SK-N-SH (cell line): ENCODE measurements at regions not wholly inside any gene's neighbourhood (a gene's known extent, or its start where the extent isn't known, plus 50 kb on each side); places are given as distances from the start of the nearest gene placed in this dataset.

Experiments
- CTCF ChIA-PET: fragments of 300-600, 350-600 bp; formaldehyde crosslinking; extraction: SDS; loops from one replicate; lab custom pipeline; 2021; lab: Yijun Ruan, JAX
- POLR2A ChIA-PET: fragments of 350-600 bp; sonication (Branson Sonifier 250); formaldehyde crosslinking; extraction: SDS; loops from one replicate; lab custom pipeline; 2020; ENCODE audit warnings: antibody characterized with exemption, inconsistent platforms; lab: Yijun Ruan, JAX
- DNase-seq: peaks from one replicate; pipeline ENCODE4 v3.0.0; 2012
- H2AFZ ChIP-seq: fragments of 200-600 bp; sonication (generic); 2 replicates; pipeline ENCODE4 v1.8.1; 2016; ENCODE audit warnings: antibody characterized with exemption, mild to moderate bottlenecking, low read depth
- H3F3A ChIP-seq: fragments of 200-600 bp; sonication (generic); replicated peaks from 2 replicates; pipeline ENCODE3; 2016; ENCODE audit warnings: antibody characterized with exemption, mild to moderate bottlenecking; ENCODE audit not compliant: insufficient read depth
- H3K27ac ChIP-seq, 2 experiments: fragments of 200-500 bp in 1 of 2; fragments of 200-600 bp in 1 of 2; sonication (Bioruptor generic) in 1 of 2; sonication (generic), shearing (Covaris generic) in 1 of 2; 2 replicates each; pipeline versions ENCODE4 v1.5.1 to v1.6.1; 2014 to 2016; ENCODE audit warnings: low read depth in 2 of 2, inconsistent platforms in 1 of 2, low read length in 1 of 2, mild to moderate bottlenecking in 1 of 2, mixed read lengths in 1 of 2
- H3K27me3 ChIP-seq: fragments of 200-600 bp; sonication (generic), shearing (Covaris generic); 2 replicates; pipeline ENCODE4 v1.6.1; 2016; ENCODE audit warnings: mixed run types; ENCODE audit not compliant: insufficient read depth
- H3K36me3 ChIP-seq, 2 experiments: fragments of 200-500 bp in 1 of 2; fragments of 200-600 bp in 1 of 2; sonication (Bioruptor generic) in 1 of 2; sonication (generic) in 1 of 2; replicated peaks in 1 of 2; 2 replicates each; pipeline versions ENCODE3 to v1.5.1; 2014 to 2016; ENCODE audit warnings: low read length in 1 of 2, mild to moderate bottlenecking in 1 of 2; ENCODE audit not compliant: insufficient read depth in 2 of 2, control insufficient read depth in 1 of 2
- H3K4me1 ChIP-seq, 2 experiments: fragments of 200-500 bp in 1 of 2; fragments of 200-600 bp in 1 of 2; sonication (Bioruptor generic) in 1 of 2; sonication (generic), shearing (Covaris generic) in 1 of 2; 2 replicates each; pipeline versions ENCODE4 v1.5.1 to v1.6.1; 2014 to 2016; ENCODE audit warnings: low read depth in 1 of 2, low read length in 1 of 2, mixed run types in 1 of 2; ENCODE audit not compliant: insufficient read depth in 2 of 2, control insufficient read depth in 1 of 2
- H3K4me2 ChIP-seq: fragments of 200-600 bp; sonication (generic), shearing (Covaris generic); 2 replicates; pipeline ENCODE4 v1.6.1; 2017; ENCODE audit warnings: mixed run types
- H3K4me3 ChIP-seq, 2 experiments: fragments of 200-500 bp in 1 of 2; fragments of 200-600 bp in 1 of 2; sonication (Bioruptor generic) in 1 of 2; sonication (generic), shearing (Covaris generic) in 1 of 2; 2 replicates each; pipeline versions ENCODE4 v1.5.1 to v1.8.1; 2014 to 2016; ENCODE audit warnings: low read depth in 2 of 2, inconsistent platforms in 1 of 2, low read length in 1 of 2, mild to moderate bottlenecking in 1 of 2, mixed read lengths in 1 of 2, moderate library complexity in 1 of 2
- H3K79me2 ChIP-seq: fragments of 200-600 bp; sonication (generic); 2 replicates; pipeline ENCODE4 v1.8.1; 2017; ENCODE audit warnings: mild to moderate bottlenecking; ENCODE audit not compliant: insufficient read depth
- H3K9ac ChIP-seq: fragments of 200-600 bp; sonication (generic); 2 replicates; pipeline ENCODE4 v1.6.1; 2017; ENCODE audit warnings: mixed run types
- H3K9me2 ChIP-seq: fragments of 200-600 bp; sonication (generic); 2 replicates; pipeline ENCODE4 v1.6.1; 2017; ENCODE audit warnings: mixed run types
- H3K9me3 ChIP-seq: fragments of 200-600 bp; sonication (generic); 2 replicates; pipeline ENCODE4 v1.6.1; 2017; ENCODE audit warnings: mixed run types, mild to moderate bottlenecking, moderate library complexity
- H4K20me1 ChIP-seq: fragments of 200-600 bp; sonication (generic); 2 replicates; pipeline ENCODE4 v1.6.1; 2017; ENCODE audit warnings: mild to moderate bottlenecking, mixed run types; ENCODE audit not compliant: insufficient read depth
- CHD2 ChIP-seq: fragments of 150-350 bp; IDR thresholded peaks from 2 replicates; pipeline ENCODE4 v1.6.1; 2018; ENCODE audit warnings: low read length; ENCODE audit not compliant: partially characterized antibody
- CTCF ChIP-seq: fragments of 200-600 bp; sonication (generic); IDR thresholded peaks from 2 replicates; pipeline ENCODE4 v1.6.1; 2017; ENCODE audit warnings: antibody characterized with exemption, mild to moderate bottlenecking, moderate library complexity
- EP300 ChIP-seq, 2 experiments: IDR thresholded peaks; 2 replicates each; pipeline versions ENCODE4 v1.4.0 to v1.6.1; 2012; ENCODE audit warnings: borderline replicate concordance in 1 of 2, low read depth in 1 of 2, low read length in 1 of 2
- FOSL2 ChIP-seq: IDR thresholded peaks from 2 replicates; pipeline ENCODE4 v1.4.0; 2012; ENCODE audit warnings: low read depth, mild to moderate bottlenecking, moderate library complexity, borderline replicate concordance
- FOXJ3 ChIP-seq: sonication (generic); formaldehyde crosslinking; IDR thresholded peaks from 2 replicates; pipeline ENCODE4 v1.5.1; 2020; ENCODE audit warnings: mild to moderate bottlenecking, missing genetic modification reagents
- FOXM1 ChIP-seq: IDR thresholded peaks from 2 replicates; pipeline ENCODE4 v1.4.0; 2012; ENCODE audit warnings: low read depth, mild to moderate bottlenecking
- GABPA ChIP-seq: IDR thresholded peaks from 2 replicates; pipeline ENCODE4 v1.4.0; 2012; ENCODE audit warnings: low read depth, mild to moderate bottlenecking
- JUND ChIP-seq: IDR thresholded peaks from 2 replicates; pipeline ENCODE4 v1.4.0; 2012
- MAX ChIP-seq: IDR thresholded peaks from 2 replicates; pipeline ENCODE4 v1.4.0; 2012; ENCODE audit warnings: low read depth
- MEF2A ChIP-seq: IDR thresholded peaks from 2 replicates; pipeline ENCODE4 v1.4.0; 2012; ENCODE audit warnings: low read depth, borderline replicate concordance
- NRF1 ChIP-seq: IDR thresholded peaks from 2 replicates; pipeline ENCODE4 v1.6.1; 2012; ENCODE audit warnings: low read depth, mild to moderate bottlenecking, low read length
- RAD21 ChIP-seq: IDR thresholded peaks from 2 replicates; pipeline ENCODE4 v1.6.1; 2012; ENCODE audit warnings: mild to moderate bottlenecking, low read length
- REST ChIP-seq: IDR thresholded peaks from 2 replicates; pipeline ENCODE4 v1.6.1; 2012; ENCODE audit warnings: mild to moderate bottlenecking, low read depth, low read length, moderate library complexity
- RFX5 ChIP-seq: IDR thresholded peaks from 2 replicates; pipeline ENCODE4 v1.6.1; 2012; ENCODE audit warnings: mild to moderate bottlenecking, improper control_type of control experiment, low read length
- TCF12 ChIP-seq: IDR thresholded peaks from 2 replicates; pipeline ENCODE4 v1.4.0; 2012
- USF1 ChIP-seq: IDR thresholded peaks from 2 replicates; pipeline ENCODE4 v1.4.0; 2012; ENCODE audit warnings: low read depth, borderline replicate concordance
- WGBS: methylation state at CpG from one replicate; pipeline ENCODE4 v1.1.6; 2017; ENCODE audit warnings: low lambda C conversion rate; 5-methylcytosine and 5-hydroxymethylcytosine counted together

GRCh38 chr6:95815389-95816056 is 200.3 kb upstream of the FUT9 start:
- H3F3A ChIP-seq: no peaks in the 10 kb centered on the region
- H3K27ac ChIP-seq: no peak overlapping the region
- ChIA-PET CTCF (interaction anchor here (1.1 kb wide), 1 partner anchor 8 kb away, joined by 3 read pairs; no protein-coding TSS in a partner anchor), POLR2A (no interaction called here)
- H3K27me3 ChIP-seq: no peaks in the 10 kb centered on the region
- WGBS: 39% methylated on average over 3 of the region's 3 CpGs
- H3K79me2 ChIP-seq: no peaks in the 10 kb centered on the region
- no peaks in the 10 kb centered on the region for H3K4me1 ChIP-seq
- no peaks in the 10 kb centered on the region for H3K9me2 ChIP-seq
- no peaks in the 10 kb centered on the region for H3K36me3 ChIP-seq
- H2AFZ ChIP-seq: no peak overlapping the region
- DNase-seq: no peak
- no peak for TF ChIP-seq NRF1
- no peak for TF ChIP-seq RAD21
- TF ChIP-seq RFX5: no peak
- TF ChIP-seq MAX: no peak
- TF ChIP-seq FOSL2: no peak
- no peak for TF ChIP-seq USF1
- no peak for TF ChIP-seq GABPA
- TF ChIP-seq CTCF: no peak
- no peak for TF ChIP-seq FOXJ3 (CRISPR knock-in tag)
- TF ChIP-seq FOXM1: no peak
- no peak for TF ChIP-seq EP300 (IDR thresholded peaks at IDR 0.05; ENCODE audit: borderline replicate concordance in 1 of 2, low read depth in 1 of 2, low read length in 1 of 2)
- TF ChIP-seq MEF2A: no peak
- TF ChIP-seq CHD2: no peak
- TF ChIP-seq REST: no peak
- no peak for TF ChIP-seq TCF12
- TF ChIP-seq JUND: no peak
- H4K20me1 ChIP-seq: no peaks in the 10 kb centered on the region
- no peak overlapping the region for H3K4me2 ChIP-seq
- H3K9me3 ChIP-seq: no peaks in the 10 kb centered on the region
- no peak overlapping the region for H3K9ac ChIP-seq
- H3K4me3 ChIP-seq: no peak overlapping the region
